GM21515 (cell line): ENCODE measurements at regions not wholly inside any gene's neighbourhood (a gene's known extent, or its start where the extent isn't known, plus 50 kb on each side); places are given as distances from the start of the nearest gene placed in this dataset.
"Not testable (repeated sequence)": the region's sequence is repeated elsewhere in the genome, so short reads cannot be mapped to it uniquely, and the experiment has no call there.

Source experiments
- ATAC-seq: cut with Tn5 transposase; IDR thresholded peaks from one replicate; pipeline ENCODE4 v1.9.1; 2021; ENCODE audit not compliant: unreplicated experiment

GRCh38 chr14:105853089-105853906 is 326.9 kb downstream of the TMEM121 start:
- no peak for ATAC-seq

GRCh38 chr14:105853907-105854599 is 327.7 kb downstream of the TMEM121 start:
- ATAC-seq = no peak

- no peak for ATAC-seq
Measured at GRCh38 chr14:105854600-105855245, 328.3 kb downstream of the TMEM121 start.

GRCh38 chr14:105855246-105855892 is 329.0 kb downstream of the TMEM121 start:
- ATAC-seq = no peak

GRCh38 chr14:105855893-105856675 is 329.7 kb downstream of the TMEM121 start:
- ATAC-seq = no peak

GRCh38 chr14:105856676-105857219 is 330.4 kb downstream of the TMEM121 start:
- ATAC-seq = no peak

- ATAC-seq = no peak
Measured at GRCh38 chr14:105857220-105857825, 330.9 kb downstream of the TMEM121 start.

- no peak for ATAC-seq
Measured at GRCh38 chr14:105857826-105858675, 331.7 kb downstream of the TMEM121 start.

- no peak for ATAC-seq
Measured at GRCh38 chr14:105858676-105859025, 332.3 kb downstream of the TMEM121 start.

GRCh38 chr14:105859073-105859716 is 332.8 kb downstream of the TMEM121 start:
- ATAC-seq = not testable (repeated sequence)

- ATAC-seq = no peak
Measured at GRCh38 chr14:105859717-105860614, 333.6 kb downstream of the TMEM121 start.

GRCh38 chr14:105860615-105861580 is 334.5 kb downstream of the TMEM121 start:
- ATAC-seq = no peak

- ATAC-seq = peak; percentile 54
Measured at GRCh38 chr14:105861985-105862465, 335.6 kb downstream of the TMEM121 start.

- ATAC-seq = peak; percentile 21
Measured at GRCh38 chr14:105862581-105863239, 336.3 kb downstream of the TMEM121 start.

- ATAC-seq = no peak
Measured at GRCh38 chr14:105863296-105864108, 337.1 kb downstream of the TMEM121 start.
